Sigmoid colon (tissue), 3 donors: ENCODE measurements at regions not wholly inside any gene's neighbourhood (a gene's known extent, or its start where the extent isn't known, plus 50 kb on each side); places are given as distances from the start of the nearest gene placed in this dataset.

Experiments
- CTCF ChIP-seq, 4 experiments: fragments of 450-650 bp in 3 of 4; fragments of 200-600 bp in 1 of 4; IDR thresholded peaks; one replicate each; pipeline ENCODE4 v1.5.1; 2016 to 2019; ENCODE audit warnings: antibody characterized with exemption in 4 of 4, mild to moderate bottlenecking in 3 of 4, moderate library complexity in 2 of 4
- POLR2A ChIP-seq, 2 donors: fragments of 450-650 bp; IDR thresholded peaks; one replicate each; pipeline ENCODE4 v1.6.1; 2016; ENCODE audit warnings: antibody characterized with exemption in 2 of 2, mild to moderate bottlenecking in 2 of 2, moderate library complexity in 2 of 2

GRCh38 chr1:38581396-38581795 is 278.2 kb downstream of the RRAGC start:
- TF ChIP-seq POLR2A (IDR thresholded peaks at IDR 0.05) (no peak), CTCF (IDR thresholded peaks at IDR 0.05) (no peak)
